ENCODE measurements at regions not wholly inside any gene's neighbourhood (a gene's known extent, or its start where the extent isn't known, plus 50 kb on each side); places are given as distances from the start of the nearest gene placed in this dataset.

- Mint-ChIP-seq H3K36me3 (ENCODE audit: low read depth) (peaks cover 3% of the 10 kb centered on the region), H3K27me3 (no peaks in the 10 kb centered on the region), H3K4me1 (ENCODE audit: low read depth) (no peaks in the 10 kb centered on the region), H3K9me3 (no peaks in the 10 kb centered on the region), H3K4me3 (no peak overlapping the region), H3K27ac (no peak overlapping the region)
- DNase-seq, result no peak
- CTCF ChIA-PET, result interaction anchor here (2.7 kb wide), 1 partner anchor 267 kb away, joined by 14 read pairs; no protein-coding TSS in a partner anchor
- peak; percentile 65 for TF ChIP-seq CTCF (IDR thresholded peaks at IDR 0.05)
- intact Hi-C loops (cut with micrococcal nuclease), result loop anchor here (5.0 to 10.0 kb wide), 2 partner anchors 145 to 267 kb away; partner anchors contain the start of gene IL2
- ATAC-seq, result no peak
- POLR2A ChIA-PET, result no interaction called here
These were observed 68.7 kb upstream of the ADAD1 start for GRCh38 chr4:122309988-122310626.

- no peak for TF ChIP-seq CTCF (IDR thresholded peaks at IDR 0.05)
- Mint-ChIP-seq H3K4me1 (ENCODE audit: low read depth) (no peaks in the 10 kb centered on the region), H3K27ac (no peak overlapping the region), H3K9me3 (no peaks in the 10 kb centered on the region), H3K4me3 (no peak overlapping the region), H3K27me3 (no peaks in the 10 kb centered on the region), H3K36me3 (ENCODE audit: low read depth) (peaks cover 16% of the 10 kb centered on the region)
- CTCF ChIA-PET, result interaction anchor here (0.7 to 1.8 kb wide), 2 partner anchors 15 to 265 kb away, joined by 3 to 13 read pairs; no protein-coding TSS in a partner anchor
- DNase-seq (no peak), ATAC-seq (no peak)
- POLR2A ChIA-PET, result interaction anchor here (0.7 kb wide), 1 partner anchor 48 kb away, joined by 3 read pairs; no protein-coding TSS in a partner anchor
- intact Hi-C loops (cut with micrococcal nuclease), result loop anchor here (5.0 to 10.0 kb wide), 2 partner anchors 142 to 264 kb away; partner anchors contain the start of gene IL2
These were observed 65.7 kb upstream of the ADAD1 start for GRCh38 chr4:122313006-122313646.

GRCh38 chr4:122326908-122327307, 51.9 kb upstream of the ADAD1 start:
- ATAC-seq (no peak), DNase-seq (no peak)
- ChIA-PET CTCF (interaction anchor here (0.6 to 3.1 kb wide), 3 partner anchors 251 to 494 kb away, joined by 3 to 11 read pairs (median 3); no protein-coding TSS in a partner anchor), POLR2A (no interaction called here)
- H3K36me3 Mint-ChIP-seq (ENCODE audit: low read depth), result peaks cover 11% of the 10 kb centered on the region
- H3K27me3 Mint-ChIP-seq, result no peaks in the 10 kb centered on the region
- no peak for TF ChIP-seq CTCF (IDR thresholded peaks at IDR 0.05)
- H3K9me3 Mint-ChIP-seq, result no peaks in the 10 kb centered on the region
- intact Hi-C loops (cut with micrococcal nuclease), result no loop called here
- H3K27ac Mint-ChIP-seq, result no peak overlapping the region
- peaks cover 7% of the 10 kb centered on the region for H3K4me1 Mint-ChIP-seq (ENCODE audit: low read depth)
- H3K4me3 Mint-ChIP-seq, result no peak overlapping the region

- CTCF ChIA-PET, result interaction anchor here (0.9 kb wide), 1 partner anchor 9 kb away, joined by 3 read pairs; no protein-coding TSS in a partner anchor
These were observed 49.9 kb upstream of the ADAD1 start for GRCh38 chr4:122328893-122329292.

More at GRCh38 chr4:122328893-122329292, 49.9 kb upstream of the ADAD1 start:
- Mint-ChIP-seq H3K36me3 (ENCODE audit: low read depth) (peaks cover 14% of the 10 kb centered on the region), H3K4me3 (no peak overlapping the region), H3K27ac (no peak overlapping the region), H3K4me1 (ENCODE audit: low read depth) (no peaks in the 10 kb centered on the region), H3K27me3 (no peaks in the 10 kb centered on the region), H3K9me3 (no peaks in the 10 kb centered on the region)
- DNase-seq (no peak), ATAC-seq (no peak)
- POLR2A ChIA-PET, result no interaction called here
- intact Hi-C loops (cut with micrococcal nuclease), result no loop called here
- TF ChIP-seq CTCF (IDR thresholded peaks at IDR 0.05), result no peak
